ENCODE measurements at regions not wholly inside any gene's neighbourhood (a gene's known extent, or its start where the extent isn't known, plus 50 kb on each side); places are given as distances from the start of the nearest gene placed in this dataset.
"Not testable (repeated sequence)": the region's sequence is repeated elsewhere in the genome, so short reads cannot be mapped to it uniquely, and the experiment has no call there.

DNA sequence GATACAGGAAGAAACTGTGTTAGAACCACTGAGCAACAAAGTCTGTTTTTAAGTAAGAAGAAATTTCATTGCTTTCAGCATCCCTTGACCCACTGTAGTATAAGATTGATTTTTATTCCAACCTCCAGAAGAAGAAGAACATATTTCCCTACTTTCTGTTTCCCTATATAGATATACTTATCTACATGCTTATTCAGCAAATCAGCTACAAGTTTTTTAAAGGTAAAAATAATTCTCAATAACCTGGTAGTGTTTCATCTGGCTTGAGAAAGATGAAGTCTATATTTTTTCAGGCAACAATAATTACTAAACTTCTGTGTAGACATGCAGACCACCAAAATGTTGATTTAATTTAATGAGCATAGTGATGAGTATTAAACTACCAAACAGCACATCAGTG lies 201.0 kb downstream of the OSTF1 start:
- DNase-seq, result no peak

- no peak for DNase-seq
Observed at GRCh38 chr9:75299324-75299723, 211.0 kb downstream of the OSTF1 start.

DNA sequence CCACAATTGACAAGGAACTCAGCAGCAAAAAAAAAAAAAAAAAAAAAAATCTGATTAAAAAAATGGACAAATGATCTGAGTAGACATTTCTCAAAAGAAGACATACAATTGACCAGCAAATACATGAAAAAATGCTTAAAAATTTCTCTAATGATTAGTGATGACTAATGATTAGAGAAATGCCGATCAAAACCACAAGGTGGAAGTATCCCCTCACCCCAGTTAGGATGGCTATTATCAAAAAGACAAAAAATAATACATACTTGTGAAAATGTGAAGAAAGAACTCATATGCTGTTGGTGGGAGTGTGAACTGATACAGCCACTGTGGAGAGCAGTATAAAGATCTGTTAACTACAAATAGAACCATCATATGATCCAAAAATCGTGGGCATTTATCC lies 245.3 kb downstream of the OSTF1 start:
- no peak for DNase-seq

- no peak for DNase-seq
Observed at GRCh38 chr9:75358846-75359245, 270.5 kb downstream of the OSTF1 start.

- DNase-seq, result no peak
Observed at GRCh38 chr9:75359638-75360037, 271.3 kb downstream of the OSTF1 start.

DNA sequence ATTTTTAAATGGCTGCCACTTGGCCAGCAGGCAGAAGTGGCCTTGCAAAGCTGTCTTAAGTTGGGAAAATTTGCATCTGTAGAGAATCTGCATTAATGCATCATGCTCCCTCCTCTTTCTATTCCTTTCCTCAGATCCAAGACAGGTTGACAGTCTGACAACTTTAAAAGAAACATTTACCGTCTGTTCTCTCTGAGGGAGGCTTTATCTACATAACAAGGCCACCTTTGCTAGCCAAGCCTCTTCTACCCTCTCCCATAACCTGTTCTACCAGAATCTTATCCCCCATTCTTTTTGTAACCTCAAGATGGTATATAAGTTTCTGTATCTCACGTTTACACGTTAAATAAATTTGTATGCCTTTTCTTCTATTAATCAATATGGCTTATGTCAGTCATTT lies 271.9 kb downstream of the OSTF1 start:
- no peak for DNase-seq

DNA sequence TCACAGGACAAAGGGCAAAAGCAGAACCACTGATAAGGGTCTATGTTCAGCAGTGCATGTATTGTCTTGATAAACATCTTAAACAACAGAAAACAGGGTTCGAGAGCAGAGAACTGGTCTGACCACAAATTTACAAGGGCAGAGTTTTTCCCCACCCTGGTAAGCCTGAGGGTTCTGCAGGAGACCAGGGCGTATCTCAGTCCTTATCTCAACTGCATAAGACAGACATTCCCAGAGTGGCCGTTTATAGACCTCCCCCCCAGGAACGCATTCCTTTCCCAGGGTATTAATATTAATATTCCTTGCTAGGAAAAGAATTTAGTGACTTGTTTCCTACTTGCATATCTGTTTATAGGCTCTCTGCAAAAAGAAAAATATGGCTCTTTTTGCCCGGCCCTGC lies 274.1 kb downstream of the OSTF1 start:
- not testable (repeated sequence) for DNase-seq

- no peak for DNase-seq
Observed at GRCh38 chr9:75365196-75365595, 276.9 kb downstream of the OSTF1 start.

DNA sequence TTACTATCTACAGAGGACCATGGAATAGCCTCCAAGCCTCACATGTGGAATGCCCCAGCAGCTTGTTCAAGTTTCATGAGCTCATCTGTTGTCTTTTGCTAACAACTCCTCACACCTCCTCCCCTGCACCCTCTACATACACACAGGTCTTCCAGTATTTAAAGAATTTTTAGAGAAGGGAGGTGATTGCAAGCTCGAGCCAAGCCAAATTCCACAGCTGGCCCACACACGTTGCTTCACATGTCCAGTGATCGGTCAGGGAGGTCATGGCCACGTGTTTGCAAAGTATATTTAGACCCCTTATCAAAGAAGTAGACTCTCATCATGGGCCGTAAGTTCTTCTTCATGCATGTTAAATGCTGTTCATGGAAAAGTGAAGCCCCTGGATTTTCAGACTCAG lies 281.7 kb downstream of the OSTF1 start:
- no peak for DNase-seq

DNA sequence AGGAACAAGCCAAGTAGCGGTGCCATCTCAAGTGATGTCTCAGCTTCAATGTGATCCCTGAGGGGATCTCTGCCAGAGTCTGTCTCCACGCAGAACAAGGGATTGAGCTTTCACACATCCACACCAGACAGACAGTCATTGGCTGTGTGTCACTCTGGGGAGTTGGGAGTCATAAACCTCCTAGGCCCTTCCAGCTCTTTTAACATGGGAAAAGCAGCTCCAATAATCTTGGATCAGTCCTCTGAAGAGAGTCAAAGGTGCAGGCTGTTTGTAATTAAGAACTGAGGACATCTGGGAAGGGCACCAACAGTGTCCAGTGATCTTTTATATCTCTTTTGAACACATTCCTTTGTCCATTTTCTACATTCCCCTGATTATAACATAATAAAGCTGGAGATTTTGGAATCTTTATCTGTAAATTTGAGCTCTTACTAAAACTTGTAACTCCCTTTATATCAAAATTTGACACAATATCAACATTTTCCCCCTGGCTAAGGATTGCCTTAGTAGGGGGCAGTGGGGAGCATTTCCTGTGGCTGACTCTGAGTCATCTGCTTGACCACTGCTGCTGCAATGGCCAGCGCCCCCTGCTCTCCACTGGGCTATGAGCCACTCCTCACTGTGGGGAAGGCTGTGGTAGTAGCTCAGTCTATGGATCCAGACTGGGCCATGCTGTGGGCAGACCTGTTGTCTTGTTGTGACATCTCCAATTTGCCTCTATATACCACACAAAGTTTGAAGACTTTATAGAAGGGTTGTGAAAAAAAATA lies 284.4 kb downstream of the OSTF1 start:
- DNase-seq, result no peak

DNA sequence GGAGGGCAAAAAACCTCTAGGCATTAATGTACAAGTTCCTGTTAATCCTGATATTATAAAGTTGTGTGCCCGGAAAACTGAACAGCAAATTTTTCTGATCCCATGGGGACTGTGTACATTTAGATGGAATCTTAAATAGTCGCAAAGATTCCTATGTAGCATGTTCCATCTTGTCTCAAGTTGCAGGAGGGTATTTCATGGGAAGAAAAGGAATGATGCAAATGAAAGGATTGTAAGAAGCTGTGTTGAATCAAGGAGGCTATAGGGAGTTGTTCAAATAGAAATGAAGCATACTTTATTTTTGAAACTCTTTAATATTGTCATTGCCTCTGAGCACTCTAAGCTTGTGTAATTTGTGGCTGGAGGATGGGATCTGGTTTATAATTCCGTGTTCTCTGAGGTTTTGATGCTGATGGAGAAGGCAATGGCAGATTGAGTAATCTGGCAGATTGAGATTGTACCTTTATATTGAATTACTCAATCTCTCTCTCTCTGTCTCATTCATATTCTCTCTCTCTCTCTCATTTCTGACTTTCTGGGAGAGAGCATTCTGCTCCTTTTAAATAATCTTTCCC lies 288.5 kb downstream of the OSTF1 start:
- DNase-seq, result no peak

GRCh38 chr9:75378036-75378435 lies 289.7 kb downstream of the OSTF1 start:
- no peak for DNase-seq

DNA sequence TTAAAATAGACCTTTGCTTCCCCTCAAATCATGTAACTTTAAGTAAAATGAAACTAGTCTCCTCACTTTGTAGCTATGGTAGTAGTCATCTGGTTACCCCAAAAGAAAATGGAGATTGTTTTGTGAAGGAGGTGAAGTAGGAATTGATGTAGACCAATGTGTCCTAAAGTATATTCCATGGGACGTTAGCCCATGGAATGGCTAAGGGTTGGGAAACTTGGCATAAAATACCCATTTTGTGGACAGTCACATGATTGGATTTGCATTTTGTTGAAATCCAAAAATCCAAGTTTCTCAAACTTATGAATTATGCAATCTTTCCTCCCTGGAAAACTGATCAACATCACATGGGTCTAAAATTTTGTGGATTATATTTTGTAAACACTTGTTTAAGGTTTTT lies 290.6 kb downstream of the OSTF1 start:
- DNase-seq, result no peak

- no peak for DNase-seq
Observed at GRCh38 chr9:75382126-75382525, 293.8 kb downstream of the OSTF1 start.

GRCh38 chr9:75383420-75384034 lies 295.2 kb downstream of the OSTF1 start:
- not testable (repeated sequence) for DNase-seq

DNA sequence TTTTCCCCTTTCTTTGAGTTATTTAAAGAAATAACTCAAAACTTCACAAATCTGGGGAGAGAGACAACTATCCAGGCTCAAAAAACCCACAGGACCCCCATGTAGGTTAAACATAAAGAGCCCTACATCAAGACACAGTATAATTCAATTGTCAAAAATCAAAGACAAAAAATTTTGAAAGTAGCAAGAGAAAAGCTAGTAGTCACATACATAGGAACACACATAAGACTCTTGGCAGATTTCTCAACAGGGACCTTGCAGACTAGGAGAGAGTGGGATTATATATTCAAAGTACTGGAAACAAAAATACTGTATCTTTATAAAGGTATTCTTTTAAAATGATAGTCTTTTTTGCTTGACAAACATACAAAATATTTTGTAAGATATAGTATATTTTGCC lies 296.9 kb downstream of the OSTF1 start:
- DNase-seq, result no peak

- DNase-seq, result no peak
Observed at GRCh38 chr9:75389101-75389500, 300.8 kb downstream of the OSTF1 start.

- DNase-seq, result no peak
Observed at GRCh38 chr9:75390951-75391350, 302.6 kb downstream of the OSTF1 start.

DNA sequence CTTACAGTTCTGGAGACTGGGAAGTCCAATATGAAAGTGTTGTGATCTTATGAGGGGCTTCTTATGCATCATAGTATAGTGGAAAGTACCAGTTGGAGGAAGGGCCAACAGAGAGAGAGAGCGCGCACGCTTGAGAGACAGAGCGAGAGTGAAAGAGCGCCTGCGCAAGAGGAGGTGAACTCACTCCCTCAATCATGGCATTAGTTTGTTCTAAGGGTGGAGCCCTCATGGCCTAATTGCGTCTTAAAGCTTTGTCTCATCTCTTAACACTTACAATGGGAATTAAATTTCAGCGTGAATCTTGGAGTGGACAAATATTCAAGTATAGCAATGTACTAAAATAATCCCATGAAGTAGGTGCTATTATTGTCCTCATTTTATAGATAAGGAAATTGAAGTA lies 303.2 kb downstream of the OSTF1 start:
- DNase-seq, result no peak

GRCh38 chr9:75395336-75395735 lies 307.0 kb downstream of the OSTF1 start:
- DNase-seq, result no peak

- DNase-seq, result no peak
Observed at GRCh38 chr9:75397836-75398235, 309.5 kb downstream of the OSTF1 start.

DNA sequence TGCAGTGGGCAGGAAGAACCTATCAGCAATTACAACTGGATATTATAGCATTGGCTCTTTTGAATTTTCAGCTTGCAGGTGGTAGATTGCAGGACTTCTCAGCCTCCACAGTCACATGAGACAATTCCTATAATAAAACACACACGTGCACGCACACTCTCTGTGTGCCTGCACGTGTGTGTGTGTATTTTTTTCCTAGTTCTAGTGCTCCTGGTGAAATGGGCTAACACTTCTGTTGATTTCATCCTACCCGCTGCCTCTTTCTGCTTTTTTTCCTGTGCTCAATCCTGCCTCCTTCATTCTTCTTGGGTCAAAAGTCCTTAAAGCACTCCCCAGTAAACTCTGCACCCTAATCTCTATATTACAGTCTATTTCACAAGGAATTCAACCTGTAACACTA lies 320.1 kb downstream of the OSTF1 start:
- no peak for DNase-seq

GRCh38 chr9:75410405-75410804 lies 322.1 kb downstream of the OSTF1 start:
- DNase-seq, result no peak

DNA sequence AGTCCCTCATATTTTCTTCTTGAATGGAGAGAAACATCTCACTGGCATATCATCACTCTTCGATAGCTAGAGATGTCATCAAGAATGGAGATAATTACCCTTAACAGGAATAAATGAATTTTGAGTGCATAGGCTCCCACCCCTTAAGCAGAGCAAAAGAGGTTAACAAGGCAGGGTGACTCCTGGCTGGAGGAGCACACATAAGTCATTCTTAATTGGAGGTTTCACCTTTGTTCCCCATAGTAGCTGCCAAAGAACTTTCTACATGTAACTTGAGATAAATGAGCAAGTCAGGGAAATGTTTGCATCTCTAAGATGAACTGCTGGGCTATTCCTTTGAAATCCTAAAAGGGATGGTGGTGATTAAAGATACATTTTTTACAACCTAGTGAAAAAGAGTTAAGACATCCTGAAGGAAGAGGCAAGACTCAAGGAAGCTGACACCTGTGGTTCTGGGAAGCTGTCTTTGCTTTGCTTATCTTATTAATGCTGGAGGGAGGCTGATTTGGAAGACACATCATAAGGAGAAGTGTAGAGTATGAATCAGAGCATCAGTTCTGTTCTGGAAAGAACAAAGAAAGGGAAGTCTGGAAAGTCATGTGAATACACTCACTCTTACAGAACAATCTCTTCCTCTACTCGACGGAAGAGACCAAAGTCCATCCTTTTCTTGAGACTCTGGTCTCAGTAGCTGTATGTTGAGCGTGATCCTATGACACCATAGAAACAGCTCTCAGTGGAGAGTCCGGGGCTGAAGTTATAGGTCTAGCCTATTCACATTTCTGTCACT lies 326.3 kb downstream of the OSTF1 start:
- DNase-seq, result no peak
